Left lung (tissue), 4 donors: ENCODE measurements at regions not wholly inside any gene's neighbourhood (a gene's known extent, or its start where the extent isn't known, plus 50 kb on each side); places are given as distances from the start of the nearest gene placed in this dataset.
A peak's percentile ranks its signal among the peaks of the same experiment; 100 is the strongest.

Experiments
- ATAC-seq: fragments of 200-7000 bp; cut with Tn5 transposase; one replicate; pipeline ENCODE4 v1.9.1; 2020; ENCODE audit warnings: moderate library complexity
- DNase-seq, 4 donors: peaks; one replicate each; pipeline ENCODE4 v3.0.0-alpha.2; 2013 to 2020
- H3K27ac ChIP-seq, 2 donors: fragments of 200-600 bp; sonication (generic) in 1 of 2; one replicate each; pipeline versions ENCODE4 v1.5.0 to v1.8.0; 2020 to 2021
- H3K27me3 ChIP-seq, 2 donors: fragments of 200-600 bp; sonication (generic) in 1 of 2; one replicate each; pipeline versions ENCODE4 v1.5.0 to v1.8.0; 2020 to 2021
- H3K36me3 ChIP-seq, 2 donors: fragments of 200-600 bp; sonication (generic) in 1 of 2; one replicate each; pipeline versions ENCODE4 v1.5.0 to v1.8.0; 2020 to 2021
- H3K4me1 ChIP-seq, 2 donors: fragments of 200-600 bp; one replicate each; pipeline ENCODE4 v1.8.0; 2021
- H3K4me3 ChIP-seq, 2 donors: fragments of 200-600 bp; sonication (generic) in 1 of 2; one replicate each; pipeline versions ENCODE4 v1.5.0 to v1.8.0; 2020 to 2021; ENCODE audit warnings: mild to moderate bottlenecking in 1 of 2
- H3K9me3 ChIP-seq, 2 donors: fragments of 200-600 bp; sonication (generic) in 1 of 2; one replicate each; pipeline versions ENCODE4 v1.5.0 to v1.8.0; 2020 to 2021
- intact Hi-C, 2 donors: fragments of 100-400 bp; cut with DNase I; formaldehyde crosslinking; loops; one replicate each; pipeline versions ENCODE4 v1.11.2 to v1.14.2; 2022
- TF ChIP-seq, protein P1 (sequence below), 2 donors: fragments of 200-600 bp; sonication (generic) in 1 of 2; IDR thresholded peaks; one replicate each; pipeline versions ENCODE4 v1.5.0 to v1.8.0; 2021; ENCODE audit warnings: antibody characterized with exemption in 2 of 2
- donor health status: DM: no; HTN: yes; CAD: no.
- donor health status: DM: no; HTN: no; CAD: no.

DNA sequence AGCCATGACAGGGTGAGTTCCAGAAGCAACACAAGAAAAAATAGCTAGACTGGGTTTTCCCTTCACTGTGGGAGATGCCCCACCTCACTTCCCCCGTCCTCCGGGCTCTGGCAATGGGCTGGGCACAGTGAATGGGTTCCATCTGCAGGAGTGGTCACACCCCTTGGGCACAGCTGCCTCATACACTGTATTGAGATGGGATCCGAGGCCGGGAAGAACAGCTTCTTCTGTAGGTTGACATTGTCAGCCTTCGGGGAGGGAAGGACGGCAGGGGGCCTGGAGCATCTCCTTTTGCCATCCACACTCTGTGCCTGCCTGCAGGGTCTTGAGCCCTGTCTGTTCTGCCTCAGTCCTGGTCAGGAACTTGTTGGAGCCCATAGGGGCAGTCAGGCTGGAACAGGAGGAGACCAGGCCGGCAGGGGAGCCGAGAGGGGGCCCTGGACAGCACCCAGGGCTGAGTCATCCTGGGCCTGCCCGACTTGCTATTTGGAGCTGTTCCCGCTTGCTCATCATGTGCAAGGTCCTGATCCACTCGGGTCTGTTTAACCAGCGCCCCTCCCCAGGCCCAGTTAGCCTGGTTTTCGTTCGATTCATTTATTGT is 286.7 kb downstream of the SEC14L1 start:
- peak; percentile 3 for ATAC-seq
- no peaks in the 10 kb centered on the region for H3K36me3 ChIP-seq
- H3K4me1 ChIP-seq, result peaks cover 62 to 90% of the 10 kb centered on the region in 2 donors
- H3K4me3 ChIP-seq, result no peak overlapping the region
- H3K27ac ChIP-seq, result peak overlapping the region; percentile 23 to 64
- H3K27me3 ChIP-seq, result no peaks in the 10 kb centered on the region
- no peaks in the 10 kb centered on the region for H3K9me3 ChIP-seq
- DNase-seq, result no peak
- TF ChIP-seq, protein P1, sequence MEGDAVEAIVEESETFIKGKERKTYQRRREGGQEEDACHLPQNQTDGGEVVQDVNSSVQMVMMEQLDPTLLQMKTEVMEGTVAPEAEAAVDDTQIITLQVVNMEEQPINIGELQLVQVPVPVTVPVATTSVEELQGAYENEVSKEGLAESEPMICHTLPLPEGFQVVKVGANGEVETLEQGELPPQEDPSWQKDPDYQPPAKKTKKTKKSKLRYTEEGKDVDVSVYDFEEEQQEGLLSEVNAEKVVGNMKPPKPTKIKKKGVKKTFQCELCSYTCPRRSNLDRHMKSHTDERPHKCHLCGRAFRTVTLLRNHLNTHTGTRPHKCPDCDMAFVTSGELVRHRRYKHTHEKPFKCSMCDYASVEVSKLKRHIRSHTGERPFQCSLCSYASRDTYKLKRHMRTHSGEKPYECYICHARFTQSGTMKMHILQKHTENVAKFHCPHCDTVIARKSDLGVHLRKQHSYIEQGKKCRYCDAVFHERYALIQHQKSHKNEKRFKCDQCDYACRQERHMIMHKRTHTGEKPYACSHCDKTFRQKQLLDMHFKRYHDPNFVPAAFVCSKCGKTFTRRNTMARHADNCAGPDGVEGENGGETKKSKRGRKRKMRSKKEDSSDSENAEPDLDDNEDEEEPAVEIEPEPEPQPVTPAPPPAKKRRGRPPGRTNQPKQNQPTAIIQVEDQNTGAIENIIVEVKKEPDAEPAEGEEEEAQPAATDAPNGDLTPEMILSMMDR (IDR thresholded peaks at IDR 0.05), result no peak
- intact Hi-C loops, result loop anchor here in 1 of 2 donors (10.0 kb wide), 1 partner anchor 103 kb away; no protein-coding TSS in a partner anchor

DNA sequence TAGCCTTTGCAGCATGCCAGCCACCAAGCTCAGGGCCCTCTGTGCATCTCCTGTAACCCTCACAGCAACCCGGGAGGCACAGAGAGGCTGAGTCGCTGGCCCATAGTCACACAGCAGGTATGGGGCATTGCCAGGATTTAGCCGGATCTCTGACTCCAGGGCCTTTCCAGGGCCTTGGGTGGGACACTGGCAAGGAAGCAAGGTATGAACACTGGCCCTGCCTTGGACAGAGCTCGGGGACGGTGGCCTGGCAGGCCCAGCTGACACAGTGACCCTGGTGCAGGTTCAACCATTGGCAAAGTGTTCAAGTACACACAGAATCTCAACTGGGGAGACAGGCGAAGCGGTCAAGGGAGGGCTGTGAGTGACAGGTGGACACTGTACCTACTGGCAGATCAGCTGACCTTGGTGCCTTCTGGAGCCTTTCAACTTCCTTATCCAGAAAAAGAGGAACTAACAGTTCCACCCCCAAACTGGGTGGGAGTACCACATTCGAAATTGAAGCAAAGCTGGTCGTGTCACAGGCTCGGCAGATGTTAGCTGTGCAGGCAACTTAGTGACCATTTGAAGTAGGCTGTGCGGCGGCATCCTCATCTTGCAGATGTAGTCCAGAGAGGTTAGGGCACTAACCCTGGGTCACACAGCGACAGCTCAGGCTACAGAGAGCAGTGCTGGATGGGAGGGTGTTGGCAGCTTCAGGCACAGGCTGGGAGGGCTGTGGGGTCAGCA is 287.4 kb downstream of the SEC14L1 start:
- TF ChIP-seq, protein P1 (IDR thresholded peaks at IDR 0.05), result no peak
- ATAC-seq (no peak), DNase-seq (no peak)
- Histone ChIP-seq H3K4me1 (peaks cover 67 to 88% of the 10 kb centered on the region in 2 donors), H3K27me3 (no peaks in the 10 kb centered on the region), H3K36me3 (peaks cover 0 to 4% of the 10 kb centered on the region in 2 donors), H3K4me3 (no peak overlapping the region), H3K9me3 (no peaks in the 10 kb centered on the region), H3K27ac (peak overlapping the region; percentile 23 to 64)
- intact Hi-C loops, result loop anchor here in 1 of 2 donors (10.0 kb wide), 1 partner anchor 103 kb away; no protein-coding TSS in a partner anchor

GRCh38 chr17:77428749-77429368 is 288.1 kb downstream of the SEC14L1 start:
- H3K27me3 ChIP-seq, result no peaks in the 10 kb centered on the region
- peak overlapping the region in 1 of 2 donors; percentile 64 for H3K27ac ChIP-seq

DNA sequence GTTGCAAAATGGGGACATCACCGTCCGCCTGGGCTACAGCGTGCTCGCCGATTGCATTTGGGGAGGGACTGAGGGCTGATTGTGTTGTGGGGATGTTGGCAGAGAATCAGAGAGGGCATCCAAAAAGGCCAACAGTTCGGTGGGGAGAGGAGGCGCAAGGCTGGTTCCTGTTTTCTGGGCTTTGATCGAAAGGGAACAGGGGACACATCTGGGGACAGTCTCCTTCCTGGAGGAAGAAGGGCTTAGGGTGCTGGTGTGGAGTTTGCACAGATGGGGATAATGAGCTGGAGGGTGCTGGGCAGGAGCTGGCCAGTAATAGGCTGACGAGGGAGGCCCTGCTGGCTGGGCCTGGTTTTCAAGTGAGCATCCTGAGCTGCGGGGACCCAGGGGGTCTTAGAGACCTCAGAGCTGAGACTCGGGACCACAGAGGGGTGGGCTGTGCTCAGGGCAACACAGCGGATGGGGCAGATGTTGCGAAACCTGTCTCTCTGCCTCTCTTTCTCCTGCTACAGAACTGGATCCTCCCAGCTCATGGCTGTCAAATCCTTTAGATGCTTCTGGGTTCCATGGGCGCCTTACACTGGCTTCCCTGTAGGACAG is 288.7 kb downstream of the SEC14L1 start:
- Histone ChIP-seq H3K4me3 (no peak overlapping the region), H3K36me3 (peaks cover 0 to 4% of the 10 kb centered on the region in 2 donors), H3K9me3 (no peaks in the 10 kb centered on the region), H3K27ac (peak overlapping the region in 1 of 2 donors; percentile 64), H3K4me1 (peaks cover 68 to 88% of the 10 kb centered on the region in 2 donors), H3K27me3 (no peaks in the 10 kb centered on the region)
- ATAC-seq, result no peak
- TF ChIP-seq, protein P1 (IDR thresholded peaks at IDR 0.05), result no peak
- peak in 1 of 4 donors; percentile 30 for DNase-seq
- intact Hi-C loops, result loop anchor here in 1 of 2 donors (10.0 kb wide), 1 partner anchor 105 kb away; no protein-coding TSS in a partner anchor

More at GRCh38 chr17:77428749-77429368, 288.1 kb downstream of the SEC14L1 start:
- DNase-seq (peak in 1 of 4 donors; percentile 66), ATAC-seq (no peak)
- TF ChIP-seq, protein P1 (IDR thresholded peaks at IDR 0.05), result no peak
- Histone ChIP-seq H3K9me3 (no peaks in the 10 kb centered on the region), H3K4me1 (peaks cover 68 to 88% of the 10 kb centered on the region in 2 donors), H3K36me3 (peaks cover 0 to 4% of the 10 kb centered on the region in 2 donors), H3K4me3 (no peak overlapping the region)
- intact Hi-C loops, result loop anchor here in 1 of 2 donors (10.0 kb wide), 1 partner anchor 104 kb away; no protein-coding TSS in a partner anchor
